Muscle layer of duodenum (tissue), 2 donors: ENCODE measurements at regions not wholly inside any gene's neighbourhood (a gene's known extent, or its start where the extent isn't known, plus 50 kb on each side); places are given as distances from the start of the nearest gene placed in this dataset.

Source experiments
- H3K27ac ChIP-seq: one replicate; pipeline ENCODE4 v1.7.0; 2013; ENCODE audit warnings: mild to moderate bottlenecking, low read length
- H3K27me3 ChIP-seq: one replicate; pipeline ENCODE4 v1.7.0; 2013; ENCODE audit warnings: low read depth, mild to moderate bottlenecking, control low read depth, low read length
- H3K36me3 ChIP-seq, 2 donors: one replicate each; pipeline ENCODE4 v1.7.0; 2013; ENCODE audit warnings: low read length in 2 of 2, control low read depth in 1 of 2, mild to moderate bottlenecking in 1 of 2; ENCODE audit not compliant: insufficient read depth in 2 of 2, control insufficient read depth in 1 of 2
- H3K4me1 ChIP-seq, 2 donors: one replicate each; pipeline ENCODE4 v1.7.0; 2013; ENCODE audit warnings: low read length in 2 of 2, mild to moderate bottlenecking in 2 of 2, control low read depth in 1 of 2, moderate library complexity in 1 of 2; ENCODE audit not compliant: insufficient read depth in 2 of 2, control insufficient read depth in 1 of 2
- H3K4me3 ChIP-seq, 2 donors: one replicate each; pipeline ENCODE4 v1.7.0; 2013; ENCODE audit warnings: low read length in 2 of 2, low read depth in 1 of 2, mild to moderate bottlenecking in 1 of 2
- H3K9me3 ChIP-seq, 2 donors: one replicate each; pipeline ENCODE4 v1.7.0; 2013; ENCODE audit warnings: low read length in 2 of 2, control low read depth in 1 of 2, mild to moderate bottlenecking in 1 of 2; ENCODE audit not compliant: control insufficient read depth in 1 of 2
- donor health status: healthy.

GRCh38 chr4:59869559-59869958 lies 1330.6 kb upstream of the ADGRL3 start:
- Histone ChIP-seq H3K4me1 (no peaks in the 10 kb centered on the region), H3K36me3 (no peaks in the 10 kb centered on the region), H3K27me3 (no peaks in the 10 kb centered on the region), H3K4me3 (no peak overlapping the region), H3K27ac (no peak overlapping the region), H3K9me3 (no peaks in the 10 kb centered on the region)

GRCh38 chr4:59881632-59882031 lies 1318.5 kb upstream of the ADGRL3 start:
- no peak overlapping the region for H3K27ac ChIP-seq
- no peaks in the 10 kb centered on the region for H3K27me3 ChIP-seq

GRCh38 chr4:59904331-59904730 lies 1295.8 kb upstream of the ADGRL3 start:
- no peak overlapping the region for H3K4me3 ChIP-seq
- no peaks in the 10 kb centered on the region for H3K4me1 ChIP-seq
- H3K36me3 ChIP-seq = no peaks in the 10 kb centered on the region
- no peaks in the 10 kb centered on the region for H3K27me3 ChIP-seq
- H3K27ac ChIP-seq = no peak overlapping the region
- H3K9me3 ChIP-seq = no peaks in the 10 kb centered on the region

More at GRCh38 chr4:59881632-59882031, 1318.5 kb upstream of the ADGRL3 start:
- no peaks in the 10 kb centered on the region for H3K4me1 ChIP-seq
- H3K36me3 ChIP-seq = no peaks in the 10 kb centered on the region
- H3K4me3 ChIP-seq = no peak overlapping the region
- no peaks in the 10 kb centered on the region for H3K9me3 ChIP-seq

- no peaks in the 10 kb centered on the region for H3K27me3 ChIP-seq
- H3K4me1 ChIP-seq = no peaks in the 10 kb centered on the region
- no peak overlapping the region for H3K27ac ChIP-seq
- no peaks in the 10 kb centered on the region for H3K9me3 ChIP-seq
- H3K36me3 ChIP-seq = no peaks in the 10 kb centered on the region
- H3K4me3 ChIP-seq = no peak overlapping the region
Measured at GRCh38 chr4:59920416-59920815, 1279.7 kb upstream of the ADGRL3 start.

- Histone ChIP-seq H3K9me3 (no peaks in the 10 kb centered on the region), H3K27me3 (no peaks in the 10 kb centered on the region), H3K4me3 (no peak overlapping the region), H3K36me3 (no peaks in the 10 kb centered on the region), H3K4me1 (no peaks in the 10 kb centered on the region), H3K27ac (no peak overlapping the region)
Measured at GRCh38 chr4:59925290-59925689, 1274.8 kb upstream of the ADGRL3 start.

- H3K4me3 ChIP-seq = no peak overlapping the region
Measured at GRCh38 chr4:59936566-59936965, 1263.6 kb upstream of the ADGRL3 start.

GRCh38 chr4:59938166-59938565 lies 1262.0 kb upstream of the ADGRL3 start:
- Histone ChIP-seq H3K27me3 (no peaks in the 10 kb centered on the region), H3K9me3 (no peaks in the 10 kb centered on the region), H3K4me3 (no peak overlapping the region), H3K27ac (no peak overlapping the region), H3K36me3 (no peaks in the 10 kb centered on the region), H3K4me1 (no peaks in the 10 kb centered on the region)

More at GRCh38 chr4:59936566-59936965, 1263.6 kb upstream of the ADGRL3 start:
- H3K27ac ChIP-seq = no peak overlapping the region
- no peaks in the 10 kb centered on the region for H3K27me3 ChIP-seq
- H3K4me1 ChIP-seq = no peaks in the 10 kb centered on the region
- H3K36me3 ChIP-seq = no peaks in the 10 kb centered on the region
- H3K9me3 ChIP-seq = no peaks in the 10 kb centered on the region

GRCh38 chr4:59945277-59945676 lies 1254.8 kb upstream of the ADGRL3 start:
- no peak overlapping the region for H3K27ac ChIP-seq
- H3K9me3 ChIP-seq = no peaks in the 10 kb centered on the region
- no peaks in the 10 kb centered on the region for H3K27me3 ChIP-seq
- H3K4me1 ChIP-seq = no peaks in the 10 kb centered on the region
- no peaks in the 10 kb centered on the region for H3K36me3 ChIP-seq
- H3K4me3 ChIP-seq = no peak overlapping the region

- no peaks in the 10 kb centered on the region for H3K4me1 ChIP-seq
Measured at GRCh38 chr4:59945716-59946115, 1254.4 kb upstream of the ADGRL3 start.

GRCh38 chr4:59956366-59956765 lies 1243.8 kb upstream of the ADGRL3 start:
- Histone ChIP-seq H3K9me3 (no peaks in the 10 kb centered on the region), H3K27me3 (no peaks in the 10 kb centered on the region), H3K27ac (no peak overlapping the region), H3K4me3 (no peak overlapping the region), H3K36me3 (no peaks in the 10 kb centered on the region), H3K4me1 (no peaks in the 10 kb centered on the region)

More at GRCh38 chr4:59945716-59946115, 1254.4 kb upstream of the ADGRL3 start:
- Histone ChIP-seq H3K36me3 (no peaks in the 10 kb centered on the region), H3K9me3 (no peaks in the 10 kb centered on the region), H3K27ac (no peak overlapping the region), H3K4me3 (no peak overlapping the region), H3K27me3 (no peaks in the 10 kb centered on the region)

GRCh38 chr4:59960143-59960542 lies 1240.0 kb upstream of the ADGRL3 start:
- Histone ChIP-seq H3K36me3 (no peaks in the 10 kb centered on the region), H3K27me3 (no peaks in the 10 kb centered on the region), H3K27ac (no peak overlapping the region), H3K4me1 (no peaks in the 10 kb centered on the region), H3K9me3 (no peaks in the 10 kb centered on the region), H3K4me3 (no peak overlapping the region)

GRCh38 chr4:59966758-59967157 lies 1233.4 kb upstream of the ADGRL3 start:
- H3K9me3 ChIP-seq = no peaks in the 10 kb centered on the region
- H3K27me3 ChIP-seq = no peaks in the 10 kb centered on the region
- H3K4me3 ChIP-seq = no peak overlapping the region
- no peaks in the 10 kb centered on the region for H3K4me1 ChIP-seq
- H3K27ac ChIP-seq = no peak overlapping the region
- no peaks in the 10 kb centered on the region for H3K36me3 ChIP-seq
